Embryonic facial prominence (tissue), 1 donor: ENCODE measurements at regions not wholly inside any gene's neighbourhood (a gene's known extent, or its start where the extent isn't known, plus 50 kb on each side); places are given as distances from the start of the nearest gene placed in this dataset.
"Not testable (repeated sequence)": the region's sequence is repeated elsewhere in the genome, so short reads cannot be mapped to it uniquely, and the experiment has no call there.

Source experiments
- DNase-seq: peaks from one replicate; pipeline ENCODE4 v3.0.0-alpha.2; 2016; ENCODE audit errors: extremely low spot score

DNA sequence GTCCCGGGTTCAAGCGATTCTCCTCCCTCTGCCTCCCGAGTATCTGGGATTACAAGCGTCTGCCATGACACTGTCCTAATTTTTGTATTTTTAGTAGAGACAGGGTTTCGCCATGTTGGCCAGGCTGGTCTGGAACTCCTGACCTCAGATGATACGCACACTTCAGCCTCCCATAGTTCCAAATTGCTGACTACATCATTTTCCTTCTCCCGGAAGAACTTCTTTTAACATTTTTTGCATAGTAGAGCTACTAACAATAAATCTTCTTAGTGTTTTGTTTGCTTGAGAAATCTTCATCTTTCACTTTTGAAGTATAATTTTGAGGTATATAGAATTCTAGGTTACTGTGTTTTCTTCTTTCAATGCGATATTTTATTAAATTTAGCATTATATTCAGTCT lies 1415.1 kb upstream of the RAG2 start:
- no peak for DNase-seq

DNA sequence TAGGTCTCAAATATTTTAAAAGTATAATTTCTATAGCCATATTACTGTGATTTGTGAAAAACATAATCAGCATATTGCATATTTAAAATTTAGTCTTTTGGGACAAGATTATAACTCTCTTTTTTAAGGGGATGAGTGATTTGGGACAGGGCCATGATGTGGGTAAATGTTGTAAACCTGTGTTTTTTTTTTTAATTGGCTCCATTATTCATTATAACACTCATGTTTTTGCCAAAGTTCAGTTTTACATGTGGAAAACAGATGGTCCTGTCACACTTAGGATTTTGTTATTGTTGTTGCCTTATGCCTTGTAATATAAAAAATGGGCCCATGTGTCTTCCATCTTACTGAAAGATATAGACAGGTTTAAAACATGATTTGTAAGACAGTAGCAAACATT lies 1413.5 kb upstream of the RAG2 start:
- DNase-seq, result no peak

DNA sequence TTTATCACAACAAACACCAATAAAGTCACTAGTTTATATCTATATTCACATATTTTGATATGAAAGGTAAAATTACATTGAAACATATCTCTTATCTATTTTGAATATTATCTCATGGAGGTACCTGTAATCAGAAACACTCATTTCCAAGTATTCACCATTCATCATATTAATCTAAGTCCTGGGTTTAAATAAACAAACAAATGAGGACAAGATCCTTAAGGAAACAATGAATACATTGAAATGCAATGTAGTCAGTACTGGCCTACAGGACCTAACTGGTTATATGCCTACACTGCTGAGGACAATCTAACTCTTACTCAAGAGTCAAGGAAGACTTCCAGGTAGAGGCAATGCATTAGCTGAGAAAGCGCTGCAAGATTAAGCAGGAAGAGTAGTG lies 1411.9 kb upstream of the RAG2 start:
- no peak for DNase-seq

DNA sequence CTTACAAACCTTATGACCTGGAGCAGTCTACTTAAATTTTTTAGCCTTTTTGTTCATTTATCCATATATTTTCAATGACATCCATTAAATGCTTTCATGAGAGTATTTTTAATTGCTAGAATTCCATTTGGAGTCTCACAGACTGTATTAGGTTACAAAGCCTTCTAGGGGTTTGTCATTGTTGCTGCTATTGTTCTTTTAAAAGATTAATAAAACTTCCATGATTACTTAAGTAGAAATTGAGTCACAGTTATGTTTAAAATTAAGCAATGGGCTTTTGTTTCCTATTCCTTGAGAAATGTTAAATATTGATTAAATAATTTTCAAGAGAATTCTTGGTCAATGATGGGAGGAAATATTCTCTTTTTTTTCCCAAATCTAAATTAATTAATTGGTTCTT lies 1408.4 kb upstream of the RAG2 start:
- no peak for DNase-seq

DNA sequence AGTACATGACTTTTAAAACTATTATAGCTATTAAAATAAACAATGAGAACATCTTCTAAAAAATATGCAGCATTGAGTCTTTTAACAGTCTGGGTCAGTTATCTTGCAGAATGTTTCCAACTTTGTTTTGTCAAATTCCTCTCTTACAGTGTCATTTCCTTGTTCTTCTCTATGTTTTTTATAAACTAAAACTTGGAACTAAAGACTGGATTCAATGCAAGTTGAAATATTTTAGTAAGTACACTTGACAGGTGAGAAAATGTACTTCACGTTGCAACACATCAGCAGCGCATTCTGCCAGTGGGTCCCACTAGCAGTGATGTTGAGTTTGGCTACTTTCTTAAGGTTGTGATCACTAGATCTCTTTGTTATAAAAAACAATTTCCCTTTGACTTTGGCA lies 1407.6 kb upstream of the RAG2 start:
- no peak for DNase-seq

DNA sequence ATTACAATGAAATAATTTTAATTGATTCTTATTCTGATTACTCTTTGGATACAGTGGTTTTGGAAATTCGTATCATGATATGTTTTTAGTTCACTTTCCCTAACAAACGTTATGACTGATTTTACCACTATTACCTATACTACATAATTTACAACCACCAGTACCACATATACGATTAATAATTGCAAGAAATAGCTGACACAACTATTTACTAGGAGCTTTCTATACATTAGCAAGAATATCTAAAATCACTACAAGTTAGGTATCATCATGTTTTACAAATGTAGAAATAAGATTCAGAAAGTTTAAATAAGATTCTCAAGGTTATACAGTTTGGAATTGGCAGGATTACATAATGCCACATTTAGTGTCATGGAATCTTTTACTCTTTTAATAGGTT lies 1401.1 kb upstream of the RAG2 start:
- DNase-seq, result no peak

DNA sequence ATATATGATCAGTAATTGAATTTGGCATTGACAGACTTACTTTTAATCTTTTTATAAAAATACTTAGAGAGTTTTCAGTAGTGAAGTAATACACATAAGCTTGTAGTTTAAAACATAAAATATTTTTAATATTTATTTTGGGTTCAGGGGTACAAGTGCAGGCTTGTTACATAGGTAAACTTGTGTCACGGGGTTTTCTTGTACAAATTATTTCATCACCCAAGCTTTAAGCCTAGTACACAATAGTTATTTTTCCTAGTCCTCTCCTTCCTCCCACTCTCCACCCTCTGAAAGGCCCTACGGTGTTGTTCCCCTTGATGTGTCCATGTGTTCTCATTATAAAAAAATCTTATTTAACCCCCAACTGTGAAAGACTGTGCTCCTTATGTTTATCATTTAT lies 1397.8 kb upstream of the RAG2 start:
- no peak for DNase-seq

DNA sequence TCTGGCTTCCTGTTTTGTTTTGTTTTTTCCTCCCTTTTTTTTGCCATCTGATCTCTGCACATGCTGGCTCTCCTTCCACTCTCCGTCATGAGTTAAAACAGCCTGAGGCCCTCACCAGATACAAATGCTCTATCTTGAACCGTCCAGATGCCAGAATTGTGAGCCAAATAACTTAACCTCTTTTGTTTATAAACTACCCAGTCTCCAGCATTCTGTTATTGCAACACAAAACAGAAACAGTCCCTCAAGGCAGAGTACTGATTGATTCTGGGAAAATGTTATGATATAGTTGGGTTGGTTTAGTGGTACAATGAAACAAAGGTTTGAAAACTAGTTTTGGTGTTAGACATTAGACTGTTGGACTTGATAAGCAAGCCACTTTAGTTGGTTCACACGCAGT lies 1390.0 kb upstream of the RAG2 start:
- no peak for DNase-seq

DNA sequence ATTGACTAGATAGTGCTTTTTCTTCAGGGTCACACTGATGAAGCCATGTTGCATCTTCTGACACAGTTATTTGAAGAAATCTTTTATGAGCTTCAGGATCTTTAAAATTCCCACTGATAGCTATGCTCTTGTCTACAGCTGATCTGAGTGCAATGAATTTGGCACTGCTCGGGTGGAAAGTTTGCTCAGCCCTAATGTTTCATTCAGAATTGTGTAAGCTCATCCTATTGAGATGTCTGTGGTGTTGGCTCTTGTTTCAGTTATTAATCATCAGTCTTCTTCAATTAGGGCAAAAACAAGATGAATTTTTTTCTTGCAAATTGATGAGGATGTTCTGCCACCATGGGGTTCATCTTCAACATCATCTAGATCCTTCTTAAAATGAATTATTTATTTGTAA lies 1387.0 kb upstream of the RAG2 start:
- no peak for DNase-seq

DNA sequence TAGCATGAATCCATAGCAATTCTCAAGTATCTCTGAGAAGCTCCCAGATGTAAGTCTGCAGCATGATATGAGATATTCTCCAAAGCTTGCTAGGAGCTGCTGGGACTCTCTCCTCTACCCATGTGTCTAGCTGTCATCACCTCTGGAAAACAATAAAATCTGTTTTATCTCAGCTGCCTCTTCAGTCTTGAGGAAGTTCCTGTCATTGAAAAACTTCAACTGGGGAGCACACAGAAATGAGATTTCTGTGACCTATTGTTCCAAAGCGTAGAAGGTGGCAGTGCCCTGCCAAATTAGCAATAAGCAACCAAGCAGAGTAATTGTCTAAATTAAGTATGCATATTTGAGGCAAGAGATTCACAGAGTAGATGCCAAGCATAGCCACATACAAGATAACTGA lies 1380.6 kb upstream of the RAG2 start:
- no peak for DNase-seq

DNA sequence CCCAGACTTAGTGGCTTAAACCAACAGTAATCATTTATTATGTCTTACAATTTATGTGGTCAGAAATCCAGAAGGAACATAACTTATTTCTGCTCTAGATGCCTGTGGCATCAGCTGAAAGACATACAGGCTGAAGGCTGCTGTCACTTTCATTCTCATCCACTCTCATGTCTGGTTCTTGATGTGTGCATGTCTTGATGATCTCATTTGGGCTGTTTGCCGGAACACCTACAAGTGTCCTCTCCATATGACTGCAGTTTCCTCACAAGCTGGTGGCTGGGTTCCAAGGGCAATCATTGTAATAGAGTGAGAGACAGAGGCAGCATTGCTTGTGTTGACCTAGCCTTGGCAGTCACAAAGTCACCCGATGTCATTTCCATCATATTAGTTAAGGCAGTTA lies 1375.9 kb upstream of the RAG2 start:
- DNase-seq, result no peak

DNA sequence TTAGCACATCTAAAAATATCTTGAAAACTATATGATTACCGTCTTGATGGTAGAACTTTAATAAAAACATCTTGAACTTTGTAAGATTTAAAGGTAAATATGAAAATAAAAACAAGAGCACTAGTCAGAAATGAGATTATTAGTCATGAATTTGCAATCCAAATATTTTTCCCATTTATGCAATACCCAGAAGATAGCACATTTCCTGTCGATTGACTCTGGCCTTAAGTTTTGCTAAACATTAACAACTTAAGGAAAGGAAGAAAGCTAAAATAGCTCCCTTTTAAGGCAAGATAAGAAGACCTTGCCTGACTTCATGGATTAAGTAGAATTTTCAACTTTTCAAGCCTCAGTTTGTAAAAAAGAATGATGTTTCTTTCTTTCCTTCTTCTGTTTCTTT lies 1374.7 kb upstream of the RAG2 start:
- no peak for DNase-seq

DNA sequence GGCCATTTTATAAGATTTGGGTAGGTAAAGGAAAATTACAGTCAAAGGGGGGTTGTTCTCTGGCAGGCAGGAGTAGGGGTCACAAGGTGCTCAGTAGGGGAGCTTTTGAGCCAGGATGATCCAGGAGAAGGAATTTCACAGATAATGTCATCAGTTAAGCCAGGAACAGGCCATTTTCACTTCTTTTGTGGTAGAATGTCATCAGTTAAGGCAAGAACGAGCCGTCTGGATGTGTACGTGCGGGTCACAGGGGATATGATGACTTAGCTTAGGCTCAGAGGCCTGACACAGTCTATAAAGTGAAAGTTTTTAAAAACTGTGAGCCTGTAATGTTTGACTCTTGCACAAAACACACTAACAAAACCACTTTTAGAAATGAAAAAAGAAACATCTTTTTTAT lies 1371.3 kb upstream of the RAG2 start:
- not testable (repeated sequence) for DNase-seq

DNA sequence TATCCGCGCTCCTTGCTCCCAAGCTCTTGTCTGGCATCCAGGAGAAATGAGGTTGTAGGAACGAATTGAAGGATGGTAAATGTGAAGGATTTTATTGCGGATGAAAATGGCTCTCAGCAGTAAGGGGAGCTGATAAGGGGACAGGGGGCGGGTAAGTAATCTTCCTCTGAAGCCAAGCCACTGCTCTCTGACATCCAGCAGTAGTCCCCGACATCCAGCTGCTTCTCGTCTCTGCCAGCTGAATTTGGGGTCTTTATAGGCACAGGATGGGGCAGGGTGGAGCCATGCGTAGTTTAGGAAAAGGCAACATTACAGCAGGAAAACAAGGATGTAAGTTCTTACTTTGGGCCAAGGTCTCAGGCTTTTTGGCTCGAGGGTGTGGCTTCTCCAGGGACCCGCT lies 1370.1 kb upstream of the RAG2 start:
- no peak for DNase-seq

DNA sequence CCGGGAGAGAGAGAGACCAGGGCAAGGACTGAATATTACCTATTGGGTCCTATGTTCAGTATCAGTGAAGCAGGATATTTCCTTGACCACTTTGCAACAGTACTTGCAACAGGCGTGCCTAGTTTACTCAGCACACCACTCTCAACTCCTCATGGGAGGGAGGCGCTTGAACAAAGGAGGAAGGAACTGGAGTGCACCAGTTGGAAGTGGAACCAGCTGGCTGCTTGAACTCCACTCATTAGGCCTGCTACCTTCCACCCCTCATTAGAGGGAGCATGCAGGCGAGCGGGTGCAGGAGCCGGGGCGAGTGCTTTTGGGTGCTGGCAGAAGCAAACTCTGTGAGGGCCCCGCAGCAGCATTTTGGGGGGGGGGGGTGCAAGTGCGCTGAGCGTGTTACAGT lies 1369.6 kb upstream of the RAG2 start:
- no peak for DNase-seq

DNA sequence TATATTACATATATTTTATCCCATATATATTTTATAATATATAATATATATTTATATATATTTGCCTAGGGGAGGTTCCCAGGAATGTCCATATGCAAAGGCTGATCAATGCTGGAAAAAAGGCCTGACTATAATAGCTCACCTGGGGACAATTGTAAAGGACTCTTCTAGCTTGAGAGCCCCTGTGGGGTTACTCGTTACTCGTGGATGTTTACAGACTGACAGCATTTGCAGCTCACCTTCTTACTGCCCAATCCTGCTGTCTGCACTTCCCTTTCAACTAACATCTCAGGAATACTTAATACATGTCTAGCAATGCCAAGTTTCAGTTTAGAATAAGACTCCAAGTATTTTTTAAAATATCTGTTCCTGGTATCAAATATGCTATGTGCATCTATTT lies 1365.4 kb upstream of the RAG2 start:
- no peak for DNase-seq

DNA sequence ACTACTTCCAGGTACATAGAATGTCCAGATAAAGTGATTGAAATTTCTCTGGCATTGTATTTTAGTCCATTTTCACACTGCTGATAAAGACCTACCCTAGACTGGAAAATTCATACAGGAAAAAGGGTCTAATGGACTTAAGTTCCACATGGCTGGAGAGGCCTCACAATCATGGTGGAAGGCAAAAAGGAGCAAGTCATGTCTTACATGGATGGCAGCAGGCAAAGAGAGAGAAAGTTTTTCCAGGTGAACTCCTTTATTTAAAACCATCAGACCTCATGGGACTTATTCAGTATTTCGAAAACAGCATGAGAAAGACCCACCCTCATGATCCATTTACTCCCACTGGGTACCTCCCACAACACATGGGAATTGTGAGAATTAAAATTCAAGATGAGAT lies 1359.7 kb upstream of the RAG2 start:
- no peak for DNase-seq

DNA sequence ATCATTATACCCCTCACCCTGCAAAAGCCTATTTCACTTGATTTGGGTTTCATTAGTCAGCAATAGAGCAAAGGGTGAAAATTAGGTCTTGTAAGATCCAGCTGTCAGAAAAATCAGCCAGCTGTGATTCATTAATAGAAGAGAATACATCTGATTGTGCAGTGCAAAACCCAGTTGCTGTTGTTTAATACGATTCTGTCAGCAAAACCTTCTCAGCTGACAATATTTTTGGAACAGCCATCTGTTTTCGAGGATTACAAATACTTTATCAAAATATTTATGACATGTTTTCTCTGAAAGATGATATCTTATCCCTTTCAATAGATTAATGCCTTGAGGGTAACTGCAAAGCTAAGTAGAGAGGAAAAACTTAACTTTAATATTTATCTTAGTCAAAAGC lies 1354.0 kb upstream of the RAG2 start:
- DNase-seq, result no peak

DNA sequence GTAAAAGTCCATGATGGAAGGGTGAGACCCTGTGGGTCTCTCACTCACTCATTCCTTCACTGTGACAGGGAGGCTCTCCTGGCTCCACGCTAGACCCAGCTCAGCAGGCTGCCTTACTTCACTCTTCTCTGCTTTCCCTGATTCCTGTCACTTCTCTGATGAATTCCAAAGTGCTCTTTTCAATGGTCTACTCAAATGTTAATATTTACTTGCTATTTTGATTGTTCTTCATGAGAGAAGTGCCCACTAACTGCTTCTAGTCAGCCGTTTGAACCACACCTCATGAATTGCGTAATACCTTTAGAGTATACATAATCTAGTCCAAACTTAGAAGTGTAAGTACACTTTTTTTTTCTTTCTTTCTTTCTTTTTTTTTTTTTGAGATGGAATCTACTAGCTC lies 1350.2 kb upstream of the RAG2 start:
- no peak for DNase-seq

DNA sequence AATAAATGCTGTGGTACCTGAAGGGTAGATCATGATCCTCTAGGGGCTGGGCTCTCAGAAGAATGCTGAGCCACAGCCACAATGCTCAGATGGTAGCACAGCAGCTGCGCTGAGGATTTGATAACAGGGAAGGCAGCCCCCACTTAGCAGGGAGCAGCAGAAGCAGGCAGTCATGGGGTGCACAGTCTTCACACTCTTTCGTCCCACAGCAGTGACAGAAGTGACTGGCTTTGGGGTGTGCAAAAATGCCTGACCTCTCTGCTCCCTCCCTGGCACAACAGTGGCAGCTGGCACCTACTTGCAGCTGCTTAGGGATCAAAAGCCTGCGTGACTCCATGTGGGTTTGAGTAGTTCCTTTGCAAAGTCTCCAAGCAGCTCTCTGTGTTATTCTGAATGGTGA lies 1349.8 kb upstream of the RAG2 start:
- DNase-seq, result no peak

DNA sequence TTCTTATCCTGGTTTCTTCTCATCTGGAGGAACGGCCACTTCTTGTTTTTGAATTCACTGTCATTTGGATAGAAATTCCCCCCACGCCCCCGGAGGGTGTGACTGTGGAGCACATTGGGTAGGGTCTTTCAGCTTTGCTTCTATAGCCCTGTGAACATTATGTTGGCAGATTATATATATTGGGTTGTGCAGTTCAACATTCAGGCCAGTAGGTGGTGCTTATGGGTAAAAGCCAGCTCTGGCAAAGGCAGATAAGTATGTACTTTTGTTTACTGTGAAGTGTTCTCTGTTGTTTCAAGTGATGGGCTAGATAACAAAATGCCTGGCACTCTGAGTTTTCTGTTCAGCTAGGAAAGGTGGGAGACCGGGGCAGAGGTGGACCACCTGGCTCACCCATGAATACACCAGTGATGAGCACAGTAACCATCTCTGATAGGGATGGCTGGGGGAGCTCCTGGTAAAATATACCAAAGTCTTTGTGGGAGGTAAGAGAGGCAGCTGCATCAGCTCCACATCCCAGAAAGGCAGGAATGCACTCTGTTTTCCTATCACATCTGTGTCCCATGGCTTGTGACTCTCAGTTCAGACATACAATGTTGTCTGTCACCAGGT lies 1348.2 kb upstream of the RAG2 start:
- no peak for DNase-seq

DNA sequence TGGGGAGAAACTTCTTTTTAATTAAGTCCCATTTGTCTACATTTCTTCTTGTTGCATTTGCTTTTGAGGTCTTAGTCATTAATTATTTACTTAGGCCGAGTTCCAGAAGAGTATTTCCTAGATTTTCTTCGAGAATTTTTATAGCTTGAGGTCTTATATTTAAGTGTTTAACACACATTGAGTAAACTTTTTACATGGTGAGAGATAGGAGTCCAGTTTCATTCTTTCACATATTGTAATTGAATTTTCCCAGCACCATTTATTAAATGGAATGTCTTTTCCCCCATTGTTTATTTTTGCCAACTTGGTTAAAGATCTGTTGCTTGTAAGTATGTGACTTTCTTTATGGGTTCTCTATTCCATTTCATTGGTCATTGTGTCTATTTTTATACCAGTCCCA lies 1344.0 kb upstream of the RAG2 start:
- DNase-seq, result no peak

DNA sequence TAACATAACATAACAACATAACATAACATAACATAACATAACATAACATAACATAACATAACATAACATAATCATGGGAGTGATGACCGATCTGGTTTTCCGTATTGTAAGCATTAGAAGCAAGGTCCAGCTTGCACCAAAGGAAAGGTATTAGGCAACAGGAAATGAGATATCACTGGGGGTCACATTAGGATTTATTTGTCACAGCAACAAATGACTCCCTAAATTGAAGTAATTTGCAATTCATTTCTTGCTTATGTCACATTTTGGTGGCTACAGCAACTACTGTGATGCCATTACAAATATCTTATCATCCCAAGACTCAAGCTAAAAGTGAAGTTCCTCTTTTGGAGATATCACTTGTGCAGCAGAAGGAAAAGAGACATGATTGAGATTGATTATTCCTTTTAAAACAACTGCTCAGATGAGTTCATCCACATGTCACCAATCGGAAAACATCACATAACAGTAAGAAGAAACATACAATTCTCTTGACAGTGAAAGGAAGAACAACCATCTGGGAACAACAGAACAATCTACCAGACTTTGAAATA lies 1331.1 kb upstream of the RAG2 start:
- DNase-seq, result no peak

DNA sequence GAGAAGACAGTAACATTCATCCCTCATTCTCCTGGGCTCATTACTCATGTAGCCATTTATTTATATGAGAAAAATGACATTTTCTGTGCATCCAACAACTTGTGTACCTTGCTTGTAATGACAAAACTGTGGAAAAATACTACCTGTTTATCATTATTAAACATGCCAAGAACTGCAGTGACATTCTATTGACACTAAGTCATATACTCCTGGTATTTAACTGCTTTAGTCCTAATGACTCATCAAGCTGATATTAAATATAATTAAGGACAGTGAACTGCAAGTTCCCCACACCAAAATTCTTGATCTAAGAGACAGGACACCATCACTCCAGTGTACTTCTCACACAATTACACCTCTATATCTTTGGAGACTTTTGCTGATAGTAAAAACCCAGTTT lies 1328.7 kb upstream of the RAG2 start:
- DNase-seq, result no peak
